NCI-H345 (cell line): ENCODE measurements at regions not wholly inside any gene's neighbourhood (a gene's known extent, or its start where the extent isn't known, plus 50 kb on each side); places are given as distances from the start of the nearest gene placed in this dataset.

Experiments
- DNase-seq: peaks from one replicate; lab custom pipeline; 2025; lab: John Stamatoyannopoulos, UW

GRCh38 chr3:96712792-96713191 is 101.6 kb upstream of the EPHA6 start:
- DNase-seq = no peak

- DNase-seq = no peak
Observed at GRCh38 chr3:96719921-96720320, 94.5 kb upstream of the EPHA6 start.

- no peak for DNase-seq
Observed at GRCh38 chr3:96731031-96731430, 83.4 kb upstream of the EPHA6 start.

- no peak for DNase-seq
Observed at GRCh38 chr3:96734273-96735009, 80.0 kb upstream of the EPHA6 start.

GRCh38 chr3:96748139-96748538 is 66.3 kb upstream of the EPHA6 start:
- no peak for DNase-seq

GRCh38 chr3:96750094-96750767 is 64.2 kb upstream of the EPHA6 start:
- DNase-seq = no peak

GRCh38 chr3:96753124-96753523 is 61.3 kb upstream of the EPHA6 start:
- DNase-seq = no peak

- DNase-seq = no peak
Observed at GRCh38 chr3:96754128-96754527, 60.3 kb upstream of the EPHA6 start.

- DNase-seq = no peak
Observed at GRCh38 chr3:96755519-96755918, 58.9 kb upstream of the EPHA6 start.

GRCh38 chr3:96756516-96756915 is 57.9 kb upstream of the EPHA6 start:
- DNase-seq = no peak

GRCh38 chr3:96760956-96761355 is 53.4 kb upstream of the EPHA6 start:
- no peak for DNase-seq
